NCI-H1417 (cell line): ENCODE measurements at regions not wholly inside any gene's neighbourhood (a gene's known extent, or its start where the extent isn't known, plus 50 kb on each side); places are given as distances from the start of the nearest gene placed in this dataset.

ENCODE experiments used
- DNase-seq, 3 experiments: peaks; one replicate each; lab custom pipeline; 2025; lab: John Stamatoyannopoulos, UW

DNA sequence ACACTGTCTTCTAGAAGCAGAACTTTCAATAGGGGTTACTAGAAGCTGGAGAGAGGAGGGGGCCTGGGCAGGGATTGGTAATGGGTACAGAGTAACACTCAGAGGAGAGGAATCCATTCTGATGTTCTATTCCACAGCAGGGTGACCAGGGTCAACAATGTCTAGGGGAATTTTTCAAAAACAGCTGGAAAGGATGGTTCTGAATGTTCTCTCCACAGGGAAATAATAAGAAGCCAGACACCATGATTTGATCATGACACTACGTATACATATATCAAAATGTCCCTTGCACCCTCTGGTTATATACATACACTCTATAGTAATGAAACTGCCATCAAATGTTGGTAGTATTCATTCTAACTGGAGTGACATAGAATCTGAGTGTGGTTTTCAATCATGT is 111.2 kb upstream of the TOP3B start:
- no peak for DNase-seq

- no peak for DNase-seq
Measured at GRCh38 chr22:22092974-22093373, 110.4 kb upstream of the TOP3B start.

GRCh38 chr22:22092101-22092500 is 109.5 kb upstream of the TOP3B start:
- no peak for DNase-seq

- DNase-seq = no peak
Measured at GRCh38 chr22:22091400-22091878, 108.9 kb upstream of the TOP3B start.

GRCh38 chr22:22090650-22091399 is 108.2 kb upstream of the TOP3B start:
- DNase-seq = no peak

- DNase-seq = no peak
Measured at GRCh38 chr22:22089459-22090308, 107.1 kb upstream of the TOP3B start.

- DNase-seq = no peak
Measured at GRCh38 chr22:22088658-22089458, 106.3 kb upstream of the TOP3B start.

GRCh38 chr22:22087854-22088657 is 105.5 kb upstream of the TOP3B start:
- DNase-seq = no peak

DNA sequence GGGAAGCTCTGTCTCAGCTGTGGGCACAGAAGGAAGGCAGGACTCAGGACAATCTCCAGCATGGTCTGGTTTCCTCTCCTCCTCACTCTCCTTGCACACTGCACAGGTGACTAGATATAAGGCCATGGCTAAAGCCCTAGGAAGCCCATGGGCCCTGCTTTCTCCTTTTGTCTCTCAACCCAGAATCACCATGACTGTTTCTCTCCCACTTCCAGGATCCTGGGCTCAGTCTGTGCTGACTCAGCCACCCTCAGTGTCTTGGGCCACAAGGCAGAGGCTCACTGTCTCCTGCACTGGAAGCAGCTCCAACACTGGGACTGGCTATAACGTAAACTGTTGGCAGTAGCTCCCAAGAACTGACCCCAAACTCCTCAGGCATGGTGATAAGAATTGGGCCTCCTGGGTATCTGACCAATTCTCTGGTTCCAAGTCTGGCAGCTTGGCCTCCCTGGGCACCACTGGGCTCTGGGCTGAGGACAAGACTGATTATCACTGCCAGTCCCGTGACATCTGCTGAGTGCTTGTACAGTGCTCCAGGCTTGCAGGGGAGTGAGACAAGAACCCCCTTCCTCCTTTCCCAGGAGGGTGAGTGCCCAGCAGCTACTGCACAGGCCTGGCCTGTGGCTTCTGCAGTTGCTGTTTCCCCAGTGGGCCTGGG is 104.0 kb upstream of the TOP3B start:
- no peak for DNase-seq

DNA sequence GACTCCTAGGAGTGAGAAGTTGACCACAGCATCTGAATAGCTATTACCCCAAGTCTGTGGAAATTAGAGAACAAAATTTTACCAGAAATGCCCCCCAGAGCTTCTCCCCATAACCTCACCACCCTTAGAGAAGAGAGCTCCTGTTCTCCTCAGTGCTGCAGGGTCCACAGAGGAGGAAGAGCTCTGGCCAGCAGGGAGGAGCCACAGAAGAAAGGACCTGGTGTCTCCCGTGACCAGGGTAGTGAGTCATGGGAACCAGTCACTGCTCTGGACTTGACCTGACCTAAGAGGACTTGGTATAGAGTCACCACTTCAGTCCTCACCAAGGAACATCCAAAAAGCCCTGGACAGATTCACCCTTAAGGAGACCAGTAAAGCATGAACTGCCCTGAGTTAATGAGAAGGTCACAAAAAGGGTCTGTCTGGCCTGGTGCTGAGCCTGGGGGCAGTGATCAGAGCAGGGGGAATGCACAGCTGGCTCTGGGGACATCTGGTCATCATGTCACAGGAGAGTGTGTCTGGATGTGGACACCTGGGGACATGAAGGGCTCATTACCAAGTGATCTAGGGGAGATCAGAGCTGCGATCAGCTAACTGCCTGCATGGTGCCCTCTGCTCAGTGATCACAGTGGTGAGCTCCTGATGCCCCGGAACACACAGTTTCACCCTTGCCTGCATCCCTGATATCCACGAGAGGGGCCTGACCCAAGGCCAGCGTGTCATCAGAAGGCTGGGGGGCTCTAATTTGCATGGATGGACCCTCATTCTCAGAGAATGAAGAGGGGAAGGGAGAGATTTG is 103.3 kb upstream of the TOP3B start:
- no peak for DNase-seq

DNA sequence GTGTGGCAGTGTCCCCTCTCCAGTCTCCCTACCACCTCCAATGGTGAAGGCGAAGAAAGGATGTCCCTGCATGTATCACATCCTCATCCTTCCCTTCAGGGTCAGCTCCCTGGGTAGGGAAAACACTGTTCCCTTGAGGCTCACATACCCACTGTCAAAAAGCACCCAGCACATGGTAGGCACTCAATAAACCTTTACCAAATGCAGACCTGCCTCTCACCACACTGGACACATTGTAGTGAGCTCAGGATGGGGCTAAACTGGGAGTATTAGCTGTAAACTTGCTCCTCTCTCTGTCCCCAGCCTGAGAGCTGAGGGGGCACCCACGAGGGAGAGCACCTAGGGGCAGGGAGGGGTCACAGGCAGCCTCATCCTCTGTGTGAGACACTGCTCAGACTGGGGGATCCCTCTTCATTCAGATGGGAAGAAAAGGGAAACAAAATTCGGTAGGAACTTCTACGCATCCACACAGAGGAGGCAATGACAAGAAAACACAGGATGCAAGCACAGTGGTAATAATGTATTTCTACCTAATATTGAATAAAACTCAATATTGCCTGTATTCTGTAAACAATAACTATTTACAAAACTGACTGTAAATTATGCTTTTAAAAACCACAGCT is 101.6 kb upstream of the TOP3B start:
- no peak for DNase-seq

DNA sequence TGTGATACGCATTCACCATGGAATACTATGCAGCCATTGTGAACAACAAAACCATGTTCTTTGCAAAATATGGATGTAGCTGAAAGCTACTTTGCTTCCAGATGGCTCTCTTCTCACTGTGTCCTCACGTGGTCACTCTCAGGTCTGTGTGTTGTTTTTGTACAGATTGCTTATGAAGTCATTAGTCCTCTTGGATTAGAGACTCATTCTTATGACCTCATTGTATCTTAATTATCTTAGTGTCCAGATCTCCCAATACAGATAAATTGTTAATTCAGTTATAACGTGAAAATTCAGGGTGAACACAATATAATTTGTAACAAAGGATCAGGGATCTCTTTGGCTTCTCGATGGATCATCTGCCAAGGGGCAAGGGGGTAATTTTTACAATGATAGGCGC is 100.4 kb upstream of the TOP3B start:
- DNase-seq = peak in 1 of 3 experiments; percentile 25

GRCh38 chr22:22082229-22082835 is 99.7 kb upstream of the TOP3B start:
- no peak for DNase-seq

DNA sequence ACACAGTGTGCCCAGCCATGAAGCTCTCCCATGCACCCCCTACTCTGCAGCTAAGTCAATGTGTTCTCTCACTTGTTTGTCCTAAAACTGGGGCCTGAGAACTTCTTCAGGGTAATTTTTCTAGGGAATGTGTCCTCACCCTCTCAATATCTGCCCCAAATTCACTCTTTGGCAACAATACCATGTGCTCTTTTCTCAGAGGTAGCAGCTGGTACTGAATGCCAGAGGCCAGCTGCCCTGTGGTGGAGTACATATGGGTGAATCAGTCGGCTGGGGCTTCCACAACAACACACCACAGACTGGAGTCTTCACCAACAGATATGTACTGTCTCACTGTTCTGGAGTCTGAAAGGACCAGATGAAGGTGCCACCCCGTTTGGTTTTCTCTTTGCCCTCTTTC is 97.7 kb upstream of the TOP3B start:
- DNase-seq = no peak

DNA sequence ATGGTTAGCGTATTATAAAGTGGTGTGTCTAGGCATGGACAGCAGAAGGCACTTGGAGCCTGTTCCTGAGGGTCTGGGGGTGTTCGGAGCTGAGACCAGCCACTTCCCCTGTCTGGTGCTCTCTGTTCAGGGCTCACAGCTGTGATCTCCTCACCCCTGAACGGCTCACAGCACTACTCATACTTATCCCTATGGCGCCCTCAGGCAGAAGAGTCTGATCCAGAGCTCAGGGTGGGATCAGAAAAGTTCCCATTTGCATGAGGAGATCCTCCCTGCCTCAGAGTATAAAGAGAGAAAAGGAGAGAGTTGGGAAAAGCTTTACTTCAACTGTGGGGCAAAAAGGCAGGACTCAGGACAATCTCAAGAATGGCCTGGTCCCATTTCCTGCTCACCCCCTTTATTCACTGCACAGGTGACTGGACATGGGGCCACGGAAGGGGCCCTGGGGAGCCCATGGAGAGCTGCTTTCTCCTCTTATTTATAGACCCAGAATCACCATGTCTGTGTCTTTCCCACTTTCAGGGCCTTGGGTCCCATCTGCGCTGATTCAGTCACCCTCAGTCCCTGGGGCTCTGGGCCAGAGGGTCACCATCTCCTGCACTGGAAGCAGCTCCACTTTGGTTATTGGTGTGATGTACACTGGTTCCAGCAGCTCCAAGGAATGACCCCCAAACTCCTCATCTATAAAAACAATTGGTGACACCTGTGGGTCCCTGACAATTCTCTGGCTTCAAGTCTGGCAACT is 97.0 kb upstream of the TOP3B start:
- no peak for DNase-seq

DNA sequence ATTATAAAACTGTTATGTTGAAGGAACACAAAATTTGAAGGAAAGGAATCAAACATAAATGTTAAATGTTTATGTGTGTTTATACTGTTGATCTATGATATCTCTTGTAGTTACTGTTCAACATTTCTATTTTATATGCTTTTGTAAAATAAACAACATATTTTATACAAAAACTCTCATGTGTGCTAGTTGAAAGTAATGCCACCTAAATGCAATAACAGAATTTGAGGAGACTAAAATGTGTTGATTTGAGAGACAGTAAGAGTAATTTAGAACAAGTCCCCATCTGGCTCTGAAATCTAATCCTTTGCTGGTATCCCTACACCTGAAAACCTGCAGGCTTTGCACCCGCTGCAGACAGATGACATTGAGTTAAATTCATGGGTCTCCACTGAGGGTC is 95.7 kb upstream of the TOP3B start:
- no peak for DNase-seq

DNA sequence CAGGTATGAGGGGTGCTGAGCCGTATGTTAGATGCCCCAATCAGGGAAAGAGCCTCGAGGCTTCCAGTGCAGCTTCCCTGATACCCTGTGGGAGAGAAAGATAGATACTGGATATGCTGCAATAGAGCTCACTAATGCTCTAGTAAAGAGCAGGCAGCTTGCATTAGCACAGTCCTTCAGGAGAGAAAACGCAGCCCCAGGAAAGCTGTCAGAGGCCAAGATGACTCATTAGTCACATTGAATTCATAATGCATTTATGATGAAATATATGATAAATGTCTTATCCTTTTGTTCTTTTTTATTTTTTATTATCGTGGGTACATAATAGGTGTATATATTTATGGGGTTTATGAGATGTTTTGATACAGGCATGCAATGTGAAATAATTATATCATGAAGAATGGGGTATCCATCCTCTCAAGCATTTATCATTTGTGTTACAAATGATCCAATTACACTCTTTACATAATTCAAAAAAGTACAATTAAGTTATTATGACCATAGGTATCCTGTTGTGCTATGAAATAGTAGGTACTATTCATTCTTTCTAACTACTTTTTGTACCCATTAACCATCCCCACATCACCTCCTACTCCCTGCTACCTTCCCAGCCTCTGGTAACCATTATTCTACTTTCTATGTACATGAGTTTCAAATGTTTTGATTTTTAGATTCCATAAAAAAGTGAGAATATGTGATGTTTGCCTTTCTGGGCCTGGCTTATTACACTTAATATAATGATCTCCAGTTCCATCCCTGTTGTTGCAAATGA is 94.5 kb upstream of the TOP3B start:
- peak in 1 of 3 experiments; percentile 44 for DNase-seq

GRCh38 chr22:22076361-22076760 is 93.8 kb upstream of the TOP3B start:
- no peak for DNase-seq
